ENCODE measurements at regions not wholly inside any gene's neighbourhood (a gene's known extent, or its start where the extent isn't known, plus 50 kb on each side); places are given as distances from the start of the nearest gene placed in this dataset.

- H3K4me3 ChIP-seq (ENCODE audit: control insufficient read depth in 2 of 3, extremely low read depth in 1 of 3, insufficient read depth in 2 of 3, low read depth in 1 of 3, low read length in 3 of 3), result no peak overlapping the region
- H3K36me3 ChIP-seq (ENCODE audit: control insufficient read depth in 2 of 2, extremely low read depth in 1 of 2, insufficient read depth in 2 of 2, low read length in 2 of 2), result no peaks in the 10 kb centered on the region
- no peaks in the 10 kb centered on the region for H3K4me1 ChIP-seq (ENCODE audit: control insufficient read depth, extremely low read depth, insufficient read depth, low read length)
- H3K9me3 ChIP-seq (ENCODE audit: control insufficient read depth, low read depth, low read length), result no peaks in the 10 kb centered on the region
- H3K9me1 ChIP-seq (ENCODE audit: control insufficient read depth, extremely low read depth, insufficient read depth, low read length), result no peaks in the 10 kb centered on the region
- no peak overlapping the region for H3K4me2 ChIP-seq (ENCODE audit: control insufficient read depth, extremely low read depth, insufficient read depth, low read depth, low read length)
- peaks cover 4% of the 10 kb centered on the region for H3K27me3 ChIP-seq (ENCODE audit: control insufficient read depth, extremely low read depth, insufficient read depth, low read length)
- FAIRE-seq (no peak), DNase-seq (ENCODE audit: low read depth, low spot score) (no peak)
- no peaks in the 10 kb centered on the region for H4K20me1 ChIP-seq (ENCODE audit: control insufficient read depth, extremely low read depth, insufficient read depth, low read length)
- no peak overlapping the region for H3K9ac ChIP-seq (ENCODE audit: control insufficient read depth, extremely low read depth, insufficient read depth, low read length)
- TF ChIP-seq CTCF (optimal IDR thresholded peaks at IDR 0.05 in 1 of 3, IDR thresholded peaks at IDR 0.05 in 1 of 3, conservative IDR thresholded peaks at IDR 0.05 in 1 of 3; ENCODE audit: extremely low read depth in 1 of 3, insufficient read depth in 2 of 3, low read length in 3 of 3) (no peak), EZH2 (IDR thresholded peaks at IDR 0.05; ENCODE audit: low read length) (no peak)
- dilution Hi-C loops (cut with MboI; ENCODE audit: extremely low pct_ligation_motif_present, low sequenced_read_pairs), result no loop called here
- no peak overlapping the region for H2AFZ ChIP-seq (ENCODE audit: control insufficient read depth, low read length)
- no peak overlapping the region for H3K27ac ChIP-seq (ENCODE audit: control insufficient read depth, insufficient read depth, low read length)
- no peaks in the 10 kb centered on the region for H3K79me2 ChIP-seq (ENCODE audit: control insufficient read depth, insufficient read depth, low read length)
Measured at GRCh38 chrX:39022106-39022505, 220.8 kb downstream of the MID1IP1 start.

DNA sequence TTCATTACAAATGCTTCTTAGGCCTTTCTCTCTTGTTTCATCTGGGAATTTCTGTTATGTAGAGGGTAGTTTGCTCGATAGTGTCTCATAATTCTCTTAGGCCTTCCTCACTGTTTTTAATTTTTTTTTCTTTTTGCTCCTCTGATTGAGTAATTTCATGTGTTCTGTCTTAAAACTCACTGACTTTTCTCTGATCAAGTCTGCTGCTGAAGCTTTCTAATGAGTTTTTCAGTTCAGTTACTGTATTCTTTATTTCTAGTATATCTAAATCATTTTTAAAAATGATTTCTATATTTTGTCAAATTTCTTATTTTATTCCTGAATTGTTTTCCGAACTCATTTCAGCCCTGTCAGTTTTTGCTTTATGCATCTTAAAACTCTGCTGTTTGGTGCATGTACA is 228.0 kb downstream of the MID1IP1 start:
- no peaks in the 10 kb centered on the region for H3K4me1 ChIP-seq (ENCODE audit: control insufficient read depth, extremely low read depth, insufficient read depth, low read length)
- no peak overlapping the region for H2AFZ ChIP-seq (ENCODE audit: control insufficient read depth, low read length)
- dilution Hi-C loops (cut with MboI; ENCODE audit: extremely low pct_ligation_motif_present, low sequenced_read_pairs), result no loop called here
- no peak overlapping the region for H3K4me2 ChIP-seq (ENCODE audit: control insufficient read depth, extremely low read depth, insufficient read depth, low read depth, low read length)
- H3K36me3 ChIP-seq (ENCODE audit: control insufficient read depth in 2 of 2, extremely low read depth in 1 of 2, insufficient read depth in 2 of 2, low read length in 2 of 2), result no peaks in the 10 kb centered on the region
- FAIRE-seq (no peak), DNase-seq (ENCODE audit: low read depth, low spot score) (no peak)
- no peaks in the 10 kb centered on the region for H3K9me3 ChIP-seq (ENCODE audit: control insufficient read depth, low read depth, low read length)
- TF ChIP-seq EZH2 (IDR thresholded peaks at IDR 0.05; ENCODE audit: low read length) (no peak), CTCF (optimal IDR thresholded peaks at IDR 0.05 in 1 of 3, IDR thresholded peaks at IDR 0.05 in 1 of 3, conservative IDR thresholded peaks at IDR 0.05 in 1 of 3; ENCODE audit: extremely low read depth in 1 of 3, insufficient read depth in 2 of 3, low read length in 3 of 3) (no peak)
- H3K79me2 ChIP-seq (ENCODE audit: control insufficient read depth, insufficient read depth, low read length), result no peaks in the 10 kb centered on the region
- H3K9ac ChIP-seq (ENCODE audit: control insufficient read depth, extremely low read depth, insufficient read depth, low read length), result no peak overlapping the region
- no peaks in the 10 kb centered on the region for H3K27me3 ChIP-seq (ENCODE audit: control insufficient read depth, extremely low read depth, insufficient read depth, low read length)
- no peak overlapping the region for H3K4me3 ChIP-seq (ENCODE audit: control insufficient read depth in 2 of 3, extremely low read depth in 1 of 3, insufficient read depth in 2 of 3, low read depth in 1 of 3, low read length in 3 of 3)
- no peaks in the 10 kb centered on the region for H3K9me1 ChIP-seq (ENCODE audit: control insufficient read depth, extremely low read depth, insufficient read depth, low read length)
- no peak overlapping the region for H3K27ac ChIP-seq (ENCODE audit: control insufficient read depth, insufficient read depth, low read length)
- no peaks in the 10 kb centered on the region for H4K20me1 ChIP-seq (ENCODE audit: control insufficient read depth, extremely low read depth, insufficient read depth, low read length)

All from keratinocyte (primary cell).